GM23338 (cell line): ENCODE measurements at regions not wholly inside any gene's neighbourhood (a gene's known extent, or its start where the extent isn't known, plus 50 kb on each side); places are given as distances from the start of the nearest gene placed in this dataset.

Source experiments
- ATAC-seq: fragments of 200-7000 bp; cut with Tn5 transposase; 3 replicates; pipeline ENCODE4 v1.9.1; 2020
- DNase-seq: peaks from one replicate; pipeline ENCODE4 v3.0.0-alpha.2; 2015; ENCODE audit warnings: low spot score
- H2AFZ ChIP-seq: fragments of 200-600 bp; sonication (generic); 2 replicates; pipeline ENCODE4 v1.8.0; 2016; ENCODE audit warnings: antibody characterized with exemption, mild to moderate bottlenecking, moderate library complexity
- H3F3A ChIP-seq: fragments of 200-600 bp; sonication (generic); replicated peaks from 2 replicates; pipeline ENCODE4 v1.8.0; 2017; ENCODE audit warnings: antibody characterized with exemption, mixed run types, low read depth
- H3K27ac ChIP-seq: fragments of 200-600 bp; sonication (generic); 2 replicates; pipeline ENCODE4 v1.6.1; 2016; ENCODE audit warnings: low read depth
- H3K27me3 ChIP-seq: fragments of 200-600 bp; sonication (generic); 2 replicates; pipeline ENCODE4 v1.8.0; 2016; ENCODE audit warnings: mild to moderate bottlenecking, mixed run types, moderate library complexity; ENCODE audit not compliant: insufficient read depth
- H3K36me3 ChIP-seq: fragments of 200-600 bp; sonication (generic); 2 replicates; pipeline ENCODE4 v1.8.0; 2016; ENCODE audit warnings: mild to moderate bottlenecking; ENCODE audit not compliant: insufficient read depth
- H3K4me1 ChIP-seq: fragments of 200-600 bp; sonication (generic); 2 replicates; pipeline ENCODE4 v1.8.0; 2016; ENCODE audit warnings: mild to moderate bottlenecking, moderate library complexity; ENCODE audit not compliant: insufficient read depth
- H3K4me2 ChIP-seq: fragments of 200-600 bp; sonication (generic); 2 replicates; pipeline ENCODE4 v1.7.1; 2017; ENCODE audit warnings: mixed run types
- H3K4me3 ChIP-seq: fragments of 200-600 bp; sonication (generic); 2 replicates; pipeline ENCODE4 v1.6.1; 2016; ENCODE audit warnings: mixed run types
- H3K79me2 ChIP-seq: fragments of 200-600 bp; sonication (generic); replicated peaks from 2 replicates; pipeline ENCODE4 v1.8.0; 2017; ENCODE audit warnings: mild to moderate bottlenecking; ENCODE audit not compliant: insufficient read depth
- H3K9me2 ChIP-seq: fragments of 200-600 bp; sonication (generic); 2 replicates; pipeline ENCODE4 v1.8.0; 2017; ENCODE audit not compliant: insufficient read depth
- H4K20me1 ChIP-seq: fragments of 200-600 bp; sonication (generic); replicated peaks from 2 replicates; pipeline ENCODE4 v1.8.0; 2017; ENCODE audit warnings: mild to moderate bottlenecking; ENCODE audit not compliant: insufficient read depth
- H3K27ac Mint-ChIP-seq: 2 replicates; pipeline ENCODE4 v1.8.0; 2020; ENCODE audit warnings: inconsistent platforms, mild to moderate bottlenecking, moderate library complexity, mixed read lengths
- H3K27me3 Mint-ChIP-seq: 3 replicates; pipeline ENCODE4 v1.8.0; 2022; ENCODE audit warnings: low read depth, mild to moderate bottlenecking, moderate library complexity, mixed read lengths, inconsistent platforms; ENCODE audit not compliant: insufficient read depth, poor library complexity
- H3K36me3 Mint-ChIP-seq: 3 replicates; pipeline ENCODE4 v1.8.0; 2021; ENCODE audit warnings: low read depth, mild to moderate bottlenecking, inconsistent platforms, moderate library complexity, mixed read lengths
- H3K4me1 Mint-ChIP-seq: 3 replicates; pipeline ENCODE4 v1.8.0; 2020; ENCODE audit warnings: mild to moderate bottlenecking, inconsistent platforms, mixed read lengths
- H3K4me3 Mint-ChIP-seq: 3 replicates; pipeline ENCODE4 v1.8.0; 2021; ENCODE audit warnings: moderate library complexity, mild to moderate bottlenecking, inconsistent platforms, mixed read lengths
- H3K9me3 Mint-ChIP-seq: 3 replicates; pipeline ENCODE4 v1.8.0; 2020; ENCODE audit warnings: moderate library complexity, mild to moderate bottlenecking, inconsistent platforms, mixed read lengths
- CREB1 ChIP-seq: fragments of 250-450 bp; sonication (Bioruptor Pico); IDR thresholded peaks from 2 replicates; pipeline ENCODE4 v1.5.0; 2020; ENCODE audit warnings: low read depth, mild to moderate bottlenecking, moderate library complexity
- ETS1 ChIP-seq: IDR thresholded peaks from 2 replicates; pipeline ENCODE4 v1.6.1; 2016; ENCODE audit warnings: antibody characterized with exemption
- EZH2 ChIP-seq: fragments of 200-600 bp; sonication (generic); IDR thresholded peaks from one replicate; pipeline ENCODE4 v1.8.0; 2017; ENCODE audit warnings: antibody characterized with exemption, mild to moderate bottlenecking, low read depth; ENCODE audit not compliant: unreplicated experiment
- EZH2phosphoT487 ChIP-seq: fragments of 200-600 bp; sonication (generic); IDR thresholded peaks from one replicate; pipeline ENCODE4 v1.8.1; 2018; ENCODE audit warnings: antibody characterized with exemption; ENCODE audit not compliant: unreplicated experiment
- JUNB ChIP-seq: IDR thresholded peaks from one replicate; pipeline ENCODE4 v1.6.1; 2016; ENCODE audit warnings: antibody characterized with exemption; ENCODE audit not compliant: unreplicated experiment
- NANOG ChIP-seq: IDR thresholded peaks from 2 replicates; pipeline ENCODE4 v1.6.1; 2016; ENCODE audit warnings: antibody characterized with exemption, borderline replicate concordance
- POLR2AphosphoS5 ChIP-seq: IDR thresholded peaks from 2 replicates; pipeline ENCODE4 v1.6.1; 2016; ENCODE audit warnings: antibody characterized with exemption, low read depth
- STAT1 ChIP-seq: IDR thresholded peaks from one replicate; pipeline ENCODE4 v1.6.1; 2016; ENCODE audit warnings: antibody characterized with exemption; ENCODE audit not compliant: unreplicated experiment
- ZNF114 ChIP-seq: fragments of 250-450 bp; sonication (Bioruptor Pico); IDR thresholded peaks from 2 replicates; pipeline ENCODE4 v1.5.0; 2020; ENCODE audit warnings: mild to moderate bottlenecking, moderate library complexity
- ZNF331 ChIP-seq: fragments of 250-450 bp; sonication (Bioruptor Pico); IDR thresholded peaks from 2 replicates; pipeline ENCODE4 v1.5.0; 2020; ENCODE audit warnings: low read depth, mild to moderate bottlenecking, moderate library complexity
- ZNF462 ChIP-seq: fragments of 250-450 bp; sonication (Bioruptor Pico); IDR thresholded peaks from 2 replicates; pipeline ENCODE4 v1.5.0; 2020; ENCODE audit warnings: mild to moderate bottlenecking, moderate library complexity
- TF ChIP-seq, protein P1 (sequence below), 2 experiments: fragments of 200-600 bp in 1 of 2; sonication (generic) in 1 of 2; conservative IDR thresholded peaks; 2 replicates each; pipeline versions ENCODE4 v1.5.1 to v1.6.1; 2016 to 2017; ENCODE audit warnings: antibody characterized with exemption in 2 of 2, low read depth in 2 of 2, mild to moderate bottlenecking in 2 of 2, moderate library complexity in 1 of 2
- TF ChIP-seq, protein P2 (sequence below): IDR thresholded peaks from one replicate; pipeline ENCODE4 v1.6.1; 2018; ENCODE audit warnings: antibody characterized with exemption; ENCODE audit not compliant: unreplicated experiment

GRCh38 chr18:27483276-27483675, 298.2 kb upstream of the CHST9 start:
- H3K27ac Mint-ChIP-seq = no peak overlapping the region
- peaks cover 4% of the 10 kb centered on the region; the same call in 1 of the 2 replicates for H3K4me1 ChIP-seq
- H3K36me3 ChIP-seq = no peaks in the 10 kb centered on the region
- H4K20me1 ChIP-seq = no peaks in the 10 kb centered on the region
- no peak overlapping the region for H2AFZ ChIP-seq
- TF ChIP-seq, protein P1, sequence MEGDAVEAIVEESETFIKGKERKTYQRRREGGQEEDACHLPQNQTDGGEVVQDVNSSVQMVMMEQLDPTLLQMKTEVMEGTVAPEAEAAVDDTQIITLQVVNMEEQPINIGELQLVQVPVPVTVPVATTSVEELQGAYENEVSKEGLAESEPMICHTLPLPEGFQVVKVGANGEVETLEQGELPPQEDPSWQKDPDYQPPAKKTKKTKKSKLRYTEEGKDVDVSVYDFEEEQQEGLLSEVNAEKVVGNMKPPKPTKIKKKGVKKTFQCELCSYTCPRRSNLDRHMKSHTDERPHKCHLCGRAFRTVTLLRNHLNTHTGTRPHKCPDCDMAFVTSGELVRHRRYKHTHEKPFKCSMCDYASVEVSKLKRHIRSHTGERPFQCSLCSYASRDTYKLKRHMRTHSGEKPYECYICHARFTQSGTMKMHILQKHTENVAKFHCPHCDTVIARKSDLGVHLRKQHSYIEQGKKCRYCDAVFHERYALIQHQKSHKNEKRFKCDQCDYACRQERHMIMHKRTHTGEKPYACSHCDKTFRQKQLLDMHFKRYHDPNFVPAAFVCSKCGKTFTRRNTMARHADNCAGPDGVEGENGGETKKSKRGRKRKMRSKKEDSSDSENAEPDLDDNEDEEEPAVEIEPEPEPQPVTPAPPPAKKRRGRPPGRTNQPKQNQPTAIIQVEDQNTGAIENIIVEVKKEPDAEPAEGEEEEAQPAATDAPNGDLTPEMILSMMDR (conservative IDR thresholded peaks at IDR 0.05; ENCODE audit: low read depth in 2 of 2) = no peak
- TF ChIP-seq NANOG (no peak), POLR2AphosphoS5 (no peak), ZNF331 (CRISPR knock-in tag) (no peak), STAT1 (no peak), ZNF462 (CRISPR knock-in tag) (no peak), EZH2phosphoT487 (no peak), ETS1 (no peak), EZH2 (no peak), JUNB (no peak), CREB1 (CRISPR knock-in tag) (no peak), ZNF114 (CRISPR knock-in tag) (no peak)
- TF ChIP-seq, protein P2, sequence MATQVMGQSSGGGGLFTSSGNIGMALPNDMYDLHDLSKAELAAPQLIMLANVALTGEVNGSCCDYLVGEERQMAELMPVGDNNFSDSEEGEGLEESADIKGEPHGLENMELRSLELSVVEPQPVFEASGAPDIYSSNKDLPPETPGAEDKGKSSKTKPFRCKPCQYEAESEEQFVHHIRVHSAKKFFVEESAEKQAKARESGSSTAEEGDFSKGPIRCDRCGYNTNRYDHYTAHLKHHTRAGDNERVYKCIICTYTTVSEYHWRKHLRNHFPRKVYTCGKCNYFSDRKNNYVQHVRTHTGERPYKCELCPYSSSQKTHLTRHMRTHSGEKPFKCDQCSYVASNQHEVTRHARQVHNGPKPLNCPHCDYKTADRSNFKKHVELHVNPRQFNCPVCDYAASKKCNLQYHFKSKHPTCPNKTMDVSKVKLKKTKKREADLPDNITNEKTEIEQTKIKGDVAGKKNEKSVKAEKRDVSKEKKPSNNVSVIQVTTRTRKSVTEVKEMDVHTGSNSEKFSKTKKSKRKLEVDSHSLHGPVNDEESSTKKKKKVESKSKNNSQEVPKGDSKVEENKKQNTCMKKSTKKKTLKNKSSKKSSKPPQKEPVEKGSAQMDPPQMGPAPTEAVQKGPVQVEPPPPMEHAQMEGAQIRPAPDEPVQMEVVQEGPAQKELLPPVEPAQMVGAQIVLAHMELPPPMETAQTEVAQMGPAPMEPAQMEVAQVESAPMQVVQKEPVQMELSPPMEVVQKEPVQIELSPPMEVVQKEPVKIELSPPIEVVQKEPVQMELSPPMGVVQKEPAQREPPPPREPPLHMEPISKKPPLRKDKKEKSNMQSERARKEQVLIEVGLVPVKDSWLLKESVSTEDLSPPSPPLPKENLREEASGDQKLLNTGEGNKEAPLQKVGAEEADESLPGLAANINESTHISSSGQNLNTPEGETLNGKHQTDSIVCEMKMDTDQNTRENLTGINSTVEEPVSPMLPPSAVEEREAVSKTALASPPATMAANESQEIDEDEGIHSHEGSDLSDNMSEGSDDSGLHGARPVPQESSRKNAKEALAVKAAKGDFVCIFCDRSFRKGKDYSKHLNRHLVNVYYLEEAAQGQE = no peak
- H3K4me3 Mint-ChIP-seq = no peak overlapping the region
- no peaks in the 10 kb centered on the region for H3K9me3 Mint-ChIP-seq
- ATAC-seq (peak; percentile 58), DNase-seq (peak; percentile 19)
- H3K27ac ChIP-seq = no peak overlapping the region
- H3K27me3 Mint-ChIP-seq = no peaks in the 10 kb centered on the region
- H3K4me1 Mint-ChIP-seq = peaks cover 13% of the 10 kb centered on the region
- H3K36me3 Mint-ChIP-seq = no peaks in the 10 kb centered on the region
- H3K79me2 ChIP-seq = no peaks in the 10 kb centered on the region
- H3K4me2 ChIP-seq = no peak overlapping the region
- no peaks in the 10 kb centered on the region for H3K27me3 ChIP-seq
- no peaks in the 10 kb centered on the region for H3K9me2 ChIP-seq
- no peaks in the 10 kb centered on the region for H3F3A ChIP-seq
- H3K4me3 ChIP-seq = no peak overlapping the region
